HG03565 (cell line): ENCODE measurements at regions not wholly inside any gene's neighbourhood (a gene's known extent, or its start where the extent isn't known, plus 50 kb on each side); places are given as distances from the start of the nearest gene placed in this dataset.

Source experiments
- ATAC-seq: cut with Tn5 transposase; IDR thresholded peaks from one replicate; pipeline ENCODE4 v1.9.1; 2021; ENCODE audit warnings: mild to moderate bottlenecking, moderate library complexity; ENCODE audit not compliant: unreplicated experiment

- ATAC-seq: no peak
Measured at GRCh38 chr2:13066676-13067075, 349.9 kb downstream of the TRIB2 start.

GRCh38 chr2:13067508-13067907 lies 350.8 kb downstream of the TRIB2 start:
- ATAC-seq: no peak

GRCh38 chr2:13089971-13090370 lies 373.2 kb downstream of the TRIB2 start:
- no peak for ATAC-seq

GRCh38 chr2:13091455-13091854 lies 374.7 kb downstream of the TRIB2 start:
- ATAC-seq: no peak

GRCh38 chr2:13091861-13092378 lies 375.2 kb downstream of the TRIB2 start:
- no peak for ATAC-seq

GRCh38 chr2:13093416-13093991 lies 376.8 kb downstream of the TRIB2 start:
- no peak for ATAC-seq

GRCh38 chr2:13102397-13103063 lies 385.8 kb downstream of the TRIB2 start:
- ATAC-seq: no peak

- ATAC-seq: no peak
Measured at GRCh38 chr2:13103151-13103550, 386.4 kb downstream of the TRIB2 start.

GRCh38 chr2:13103778-13104493 lies 387.2 kb downstream of the TRIB2 start:
- ATAC-seq: no peak

GRCh38 chr2:13104723-13105122 lies 388.0 kb downstream of the TRIB2 start:
- no peak for ATAC-seq

GRCh38 chr2:13106302-13106701 lies 389.6 kb downstream of the TRIB2 start:
- no peak for ATAC-seq

GRCh38 chr2:13109516-13109915 lies 392.8 kb downstream of the TRIB2 start:
- ATAC-seq: no peak

- ATAC-seq: no peak
Measured at GRCh38 chr2:13110825-13111224, 394.1 kb downstream of the TRIB2 start.

GRCh38 chr2:13113002-13113401 lies 396.3 kb downstream of the TRIB2 start:
- no peak for ATAC-seq

- ATAC-seq: no peak
Measured at GRCh38 chr2:13114391-13114790, 397.7 kb downstream of the TRIB2 start.

GRCh38 chr2:13115643-13116042 lies 398.9 kb downstream of the TRIB2 start:
- no peak for ATAC-seq

GRCh38 chr2:13121096-13121495 lies 404.4 kb downstream of the TRIB2 start:
- no peak for ATAC-seq

- no peak for ATAC-seq
Measured at GRCh38 chr2:13128139-13128538, 411.4 kb downstream of the TRIB2 start.

- no peak for ATAC-seq
Measured at GRCh38 chr2:13135369-13135768, 418.6 kb downstream of the TRIB2 start.

GRCh38 chr2:13135856-13136255 lies 419.1 kb downstream of the TRIB2 start:
- ATAC-seq: no peak

GRCh38 chr2:13137679-13138078 lies 420.9 kb downstream of the TRIB2 start:
- no peak for ATAC-seq

- no peak for ATAC-seq
Measured at GRCh38 chr2:13141315-13141714, 424.6 kb downstream of the TRIB2 start.
